HG02588 (cell line): ENCODE measurements at regions not wholly inside any gene's neighbourhood (a gene's known extent, or its start where the extent isn't known, plus 50 kb on each side); places are given as distances from the start of the nearest gene placed in this dataset.
A peak's percentile ranks its signal among the peaks of the same experiment; 100 is the strongest.

ENCODE experiments used
- ATAC-seq: cut with Tn5 transposase; IDR thresholded peaks from one replicate; pipeline ENCODE4 v1.9.1; 2021; ENCODE audit warnings: mild to moderate bottlenecking, moderate library complexity; ENCODE audit not compliant: unreplicated experiment

- ATAC-seq: no peak
These were observed 356.7 kb upstream of the GATB start for GRCh38 chr4:152117520-152117919.

DNA sequence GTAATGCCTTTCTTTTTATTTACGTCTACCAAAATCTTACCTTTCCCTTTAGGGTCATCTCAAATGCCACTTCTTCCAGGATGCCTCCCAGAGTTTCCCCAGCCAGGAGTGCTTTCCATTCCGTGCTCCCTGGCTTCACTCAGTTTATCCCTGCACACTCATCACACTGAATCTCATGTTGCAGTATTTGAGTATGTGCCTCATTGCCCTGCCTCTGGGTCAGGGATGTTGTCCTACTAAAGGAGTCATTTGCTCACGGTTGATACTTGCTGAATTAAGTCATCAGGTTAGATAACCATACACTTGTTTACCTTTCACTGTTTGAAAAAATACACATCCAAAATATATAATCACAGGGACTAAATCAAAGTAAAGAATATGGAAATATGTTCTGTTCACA, 356.2 kb upstream of the GATB start:
- ATAC-seq: no peak

DNA sequence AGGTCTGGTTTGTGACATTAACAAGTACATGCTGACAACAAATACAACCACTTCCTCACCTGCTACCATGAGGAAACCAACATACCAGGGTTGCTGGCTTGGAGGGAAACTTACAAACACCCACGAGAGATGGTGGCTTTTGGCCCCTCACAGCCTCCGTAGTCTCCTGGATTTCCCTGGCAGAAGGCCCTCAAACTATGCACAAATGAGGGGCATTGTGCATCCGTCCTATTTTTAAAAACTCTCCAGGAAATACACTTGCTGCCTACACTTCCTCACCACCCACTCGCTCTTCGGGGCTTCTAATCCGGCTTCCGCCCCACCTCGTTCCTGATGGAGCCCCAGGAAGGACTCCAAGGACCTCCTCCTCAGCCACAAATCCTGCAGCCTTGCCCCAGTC, 355.0 kb upstream of the GATB start:
- ATAC-seq: no peak

DNA sequence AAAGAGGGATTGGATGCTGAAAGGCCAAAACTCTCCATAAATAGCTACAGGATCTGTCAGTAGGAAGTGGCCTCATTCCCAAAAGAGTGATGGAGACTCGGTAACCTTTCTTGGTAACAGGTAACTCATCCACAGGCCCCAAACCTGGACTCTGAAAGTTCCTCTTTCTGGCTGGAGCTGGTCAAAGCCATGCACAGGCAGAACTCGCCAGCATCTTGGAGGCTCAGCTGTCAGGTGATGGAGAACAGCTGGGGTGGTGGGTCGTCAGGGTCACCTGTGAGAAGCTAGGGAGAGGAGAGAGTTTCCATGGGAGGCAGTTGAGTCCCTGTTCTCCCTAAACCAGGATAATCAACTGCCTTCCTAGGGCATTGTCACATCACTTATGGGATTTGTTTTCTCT, 354.3 kb upstream of the GATB start:
- ATAC-seq: no peak

DNA sequence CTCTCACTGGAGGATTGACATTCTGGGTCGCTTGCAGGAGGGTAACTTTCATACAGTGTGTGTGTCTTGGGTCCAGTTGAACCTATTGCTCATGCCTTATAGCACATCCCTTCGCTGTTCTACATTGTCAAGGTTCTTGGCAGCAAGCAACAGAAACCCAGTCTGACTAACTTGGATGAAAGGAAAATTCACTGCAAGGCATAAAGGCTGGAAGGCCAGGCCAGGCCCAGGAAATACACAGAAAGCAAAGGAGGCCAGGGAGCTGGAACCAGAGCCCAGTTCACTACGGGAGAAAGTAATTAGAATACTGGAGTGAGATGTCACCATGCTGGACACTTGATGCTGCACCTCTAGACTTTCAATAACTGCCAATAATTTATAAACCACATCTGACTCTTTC, 353.8 kb upstream of the GATB start:
- no peak for ATAC-seq

DNA sequence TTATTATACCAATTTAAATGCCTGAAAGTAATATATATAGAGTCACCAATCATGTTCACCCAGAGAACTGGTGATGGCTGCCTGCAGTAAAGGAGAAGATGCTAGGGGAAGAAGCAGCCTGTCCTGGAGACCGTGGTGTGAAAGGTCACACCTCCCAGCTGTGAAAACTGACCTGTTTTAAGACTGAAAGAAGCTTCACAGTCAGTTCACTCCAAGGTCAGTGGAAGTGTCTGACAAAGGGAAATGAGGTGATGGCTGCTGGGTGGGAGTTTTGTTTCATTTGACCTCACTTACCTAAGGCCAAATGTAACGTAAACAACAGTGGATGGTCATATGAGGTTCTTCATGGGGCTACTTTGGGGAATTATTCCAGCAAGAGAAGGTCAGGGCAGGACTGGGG, 352.1 kb upstream of the GATB start:
- peak; percentile 90 for ATAC-seq

- no peak for ATAC-seq
These were observed 351.4 kb upstream of the GATB start for GRCh38 chr4:152112190-152112589.

- ATAC-seq: no peak
These were observed 350.0 kb upstream of the GATB start for GRCh38 chr4:152110780-152111179.

DNA sequence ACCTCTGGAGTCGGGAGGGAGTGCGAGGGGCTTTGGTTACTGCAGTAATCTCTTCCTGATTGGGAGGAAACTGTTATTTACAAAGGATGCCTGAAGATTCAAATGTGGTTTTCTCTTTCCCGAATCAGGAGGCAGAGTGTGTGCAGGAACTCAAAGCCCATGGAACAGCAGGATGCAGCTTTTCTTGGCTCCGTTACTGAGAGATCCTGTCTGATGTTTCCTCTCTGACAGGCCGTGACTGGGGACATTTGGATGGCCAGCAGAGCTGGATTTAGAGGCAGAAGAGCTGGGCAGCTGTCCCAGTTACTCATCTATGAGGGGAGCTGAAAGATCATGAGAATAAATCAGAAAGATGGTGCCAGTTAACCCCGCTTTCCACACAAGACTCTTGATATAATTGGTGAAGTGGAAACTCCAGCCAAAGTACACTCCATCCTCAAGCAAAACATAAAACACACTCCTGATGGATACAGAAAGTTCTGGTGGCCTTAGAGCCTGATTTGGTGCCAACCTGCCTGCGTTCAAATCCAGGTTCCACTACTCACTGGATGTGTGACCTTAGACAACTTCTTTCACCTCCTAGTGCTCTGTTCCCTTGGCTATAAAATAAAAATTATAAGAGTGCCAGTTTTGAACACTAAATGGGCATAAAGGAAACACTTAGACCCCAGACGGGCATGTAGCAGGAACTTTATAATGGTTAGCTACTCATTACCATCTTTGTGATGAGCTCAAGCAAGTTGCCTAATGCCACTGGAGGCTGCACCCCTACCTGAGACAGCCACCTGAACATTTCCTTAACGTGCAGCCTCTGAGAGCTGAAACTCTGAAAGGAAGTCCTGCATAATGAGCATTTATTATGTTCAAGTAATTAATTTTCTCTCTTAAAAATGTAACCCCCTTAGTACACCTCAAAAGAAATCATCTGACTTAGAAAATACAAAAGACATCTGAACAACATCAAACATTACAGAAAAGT, 349.0 kb upstream of the GATB start:
- ATAC-seq: no peak

GRCh38 chr4:152107736-152108500, 347.1 kb upstream of the GATB start:
- no peak for ATAC-seq

GRCh38 chr4:152106781-152107321, 346.0 kb upstream of the GATB start:
- ATAC-seq: no peak

DNA sequence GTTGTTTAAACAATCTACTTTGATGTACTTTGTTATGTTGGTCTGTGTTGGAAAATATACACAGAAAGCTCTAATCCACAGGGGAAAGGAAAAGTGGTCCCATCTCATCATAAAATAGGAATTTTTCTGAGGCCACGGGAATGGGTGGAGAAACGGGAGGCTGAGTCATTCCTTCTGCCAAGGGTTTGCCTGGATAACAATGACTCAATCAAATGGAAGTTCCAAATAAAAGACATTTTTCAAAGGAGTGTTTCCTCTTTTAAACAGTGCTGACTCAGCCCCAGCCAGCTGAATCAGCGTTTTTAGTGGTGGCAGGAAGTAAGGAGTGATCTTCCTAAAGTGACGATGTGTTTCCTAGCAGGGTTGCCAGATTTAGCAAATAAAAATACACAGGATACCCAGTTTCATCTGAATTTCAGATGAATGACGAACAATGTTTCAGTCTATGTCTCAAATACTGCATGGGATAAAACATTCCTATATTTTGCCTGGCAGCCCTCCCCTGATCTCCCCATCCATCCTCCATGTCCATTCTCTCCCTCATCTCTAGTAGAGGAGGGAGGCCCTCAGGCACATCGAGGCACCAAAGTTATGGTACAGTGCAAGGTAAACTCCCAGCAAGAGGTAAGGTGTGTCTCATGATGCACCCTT, 345.4 kb upstream of the GATB start:
- ATAC-seq: no peak

- ATAC-seq: no peak
These were observed 344.1 kb upstream of the GATB start for GRCh38 chr4:152104901-152105357.

DNA sequence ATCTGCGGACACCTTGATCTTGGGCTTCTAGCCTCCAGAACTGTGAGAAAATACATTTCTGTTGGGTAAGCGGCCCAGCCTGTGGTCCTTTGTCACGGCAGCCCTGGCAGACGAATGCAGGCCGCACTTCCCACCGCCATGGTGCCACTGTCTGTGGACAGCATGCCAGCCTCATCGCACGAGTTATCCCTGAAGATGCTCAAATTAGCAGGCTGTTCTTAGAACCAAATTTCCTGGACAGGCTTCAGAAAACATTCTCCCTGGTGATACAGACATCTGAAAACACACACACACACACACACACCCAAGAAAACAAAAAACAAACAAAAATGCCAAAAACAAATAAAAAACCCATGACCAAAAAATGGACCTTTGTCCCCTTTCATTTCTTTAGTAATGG, 343.5 kb upstream of the GATB start:
- ATAC-seq: no peak

DNA sequence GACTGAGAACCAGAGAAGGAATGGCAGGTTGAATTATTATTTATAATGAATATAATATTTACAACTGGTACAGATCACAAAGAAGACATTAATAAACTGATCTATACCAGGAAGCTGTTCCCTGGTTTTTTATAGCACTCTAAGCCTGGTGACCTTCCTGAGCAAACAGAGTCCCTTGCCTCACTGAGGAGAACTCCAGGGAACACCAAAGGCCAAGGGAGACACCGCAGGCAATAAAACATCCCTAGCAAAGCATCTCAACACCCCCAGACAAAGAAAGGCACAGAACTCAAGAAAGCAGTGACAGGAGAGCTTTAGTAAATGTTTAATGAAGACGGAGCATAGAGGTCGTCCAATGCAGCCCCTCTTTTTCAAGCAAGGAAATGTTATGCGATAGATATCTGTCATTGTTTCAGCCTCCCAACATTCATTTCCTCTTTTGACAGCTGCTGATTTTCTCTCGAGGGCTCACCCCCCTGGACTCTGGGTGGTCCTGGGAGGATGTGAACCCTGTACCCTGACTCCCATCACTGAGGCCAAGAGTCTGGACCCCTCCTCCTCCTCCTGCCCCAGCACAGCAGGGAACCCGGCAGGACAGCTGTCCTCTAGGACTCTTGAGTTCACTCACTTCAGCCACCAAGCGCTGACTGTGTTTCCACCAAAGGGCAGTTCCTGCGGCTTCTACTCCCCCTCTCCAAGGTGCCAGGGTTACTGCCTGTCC, 342.5 kb upstream of the GATB start:
- ATAC-seq: no peak

DNA sequence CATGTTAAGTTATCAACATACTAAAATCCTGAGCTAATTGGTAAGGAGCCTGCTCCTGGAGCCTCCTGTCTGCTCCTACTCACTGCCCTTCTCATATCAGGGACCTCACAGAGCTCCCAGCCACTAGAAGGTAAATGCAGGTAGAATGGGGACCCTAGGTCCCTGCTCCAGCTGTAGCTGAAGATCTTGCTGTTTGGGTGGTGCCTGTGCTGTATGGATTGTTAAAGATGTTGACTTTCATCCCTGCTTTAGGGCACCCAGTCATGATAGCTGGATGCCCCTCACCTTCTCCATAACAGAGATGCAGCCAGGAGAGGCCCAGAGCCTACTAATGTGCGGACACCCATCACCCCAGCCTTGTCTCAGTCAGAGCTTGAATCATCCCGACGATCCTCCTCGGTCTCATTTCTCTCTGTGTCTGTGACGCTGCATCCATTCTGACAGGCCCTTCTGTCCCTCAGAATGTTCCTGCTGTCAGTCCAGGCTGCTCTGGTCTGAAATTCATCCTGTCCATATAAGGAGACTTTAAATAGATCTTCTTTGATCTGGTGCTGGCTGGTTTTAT, 341.7 kb upstream of the GATB start:
- ATAC-seq: no peak

DNA sequence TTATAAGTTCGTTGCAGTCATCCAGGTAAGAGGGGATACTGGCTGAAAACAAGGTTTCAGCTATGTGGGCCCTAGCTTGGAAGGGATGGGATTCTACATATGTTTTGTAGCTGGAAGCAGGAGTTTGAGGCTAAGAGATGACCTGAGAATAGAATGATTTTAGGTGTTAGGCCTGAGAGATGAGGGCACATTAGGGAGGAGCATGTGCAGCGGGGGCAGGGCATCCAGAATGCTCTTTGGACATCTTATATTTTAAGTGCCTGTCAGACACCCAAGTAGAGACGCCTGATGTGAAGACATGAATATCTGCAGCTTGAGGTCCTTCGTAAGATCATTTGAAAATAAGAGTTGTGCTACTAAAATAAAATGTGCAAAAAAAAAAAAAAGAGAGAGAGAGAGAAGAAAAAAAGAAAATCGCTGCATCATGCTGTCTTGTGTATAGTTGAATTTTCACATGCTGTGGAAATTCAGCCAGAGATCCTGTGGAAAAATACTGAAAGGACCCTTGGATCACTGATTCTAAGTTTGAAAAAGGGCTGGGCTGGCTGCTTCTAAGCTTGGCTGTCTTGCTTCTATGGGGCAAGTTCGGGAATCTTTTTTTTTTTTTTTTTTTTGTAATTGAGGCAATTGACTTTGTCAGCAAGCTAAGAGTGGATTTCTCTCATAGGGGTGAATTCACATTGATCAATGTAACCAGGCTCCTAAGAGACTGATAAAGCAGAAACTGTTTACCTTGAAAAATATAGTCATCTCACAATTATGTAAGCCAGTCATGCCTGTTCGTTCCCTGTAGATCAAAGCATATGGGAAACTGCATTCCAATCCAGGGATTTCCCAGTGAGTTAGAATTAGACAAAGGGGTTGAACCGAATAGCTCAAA, 341.0 kb upstream of the GATB start:
- no peak for ATAC-seq

DNA sequence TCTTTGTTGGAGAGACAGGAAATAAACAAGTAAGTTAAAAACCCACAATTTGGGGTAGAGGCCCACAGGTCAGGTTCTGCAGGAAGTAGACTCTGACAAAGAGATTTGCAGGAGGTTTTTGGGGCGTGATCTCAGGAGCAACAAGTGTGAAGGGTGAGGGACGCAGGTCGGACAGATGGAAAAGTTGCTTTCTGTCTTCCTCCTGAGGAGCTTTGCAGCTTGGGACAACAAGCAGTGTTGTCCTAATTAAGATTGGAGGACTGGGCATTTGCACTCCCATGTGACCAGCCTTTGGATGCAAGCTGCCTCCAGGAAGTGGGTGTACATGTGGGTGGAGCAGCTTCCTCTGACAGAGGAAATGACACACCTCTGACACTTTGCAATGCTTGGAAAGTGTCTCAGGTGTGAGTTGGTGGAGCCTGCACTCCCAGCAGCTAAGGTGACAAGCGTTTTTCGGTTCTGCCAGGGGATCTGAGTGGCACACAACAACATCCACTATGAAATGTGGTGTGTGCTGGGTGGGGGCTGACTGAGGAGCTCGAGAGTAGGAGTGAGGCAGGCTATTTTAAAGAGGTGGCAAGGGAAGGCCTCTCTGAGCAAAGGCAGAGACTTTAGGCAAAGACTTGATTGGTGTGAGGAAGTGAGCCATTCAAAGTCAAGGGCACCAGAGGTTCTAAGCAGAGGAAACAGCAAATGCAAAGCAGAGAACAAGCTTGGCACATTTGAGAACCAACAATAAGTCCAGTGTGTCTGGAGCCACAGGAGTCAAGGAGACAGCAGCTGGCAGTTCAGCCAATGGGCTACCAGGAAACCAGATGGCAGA, 339.8 kb upstream of the GATB start:
- no peak for ATAC-seq
